AG10803 (cell line): ENCODE measurements at regions not wholly inside any gene's neighbourhood (a gene's known extent, or its start where the extent isn't known, plus 50 kb on each side); places are given as distances from the start of the nearest gene placed in this dataset.

ENCODE experiments used
- DNase-seq: peaks from one replicate; pipeline ENCODE4 v3.0.0; 2010; ENCODE audit warnings: low read depth
- H3K4me3 ChIP-seq: 2 replicates; pipeline ENCODE4 v1.5.1; 2011; ENCODE audit warnings: mild to moderate bottlenecking, low read length, control low read depth
- TF ChIP-seq, protein P1 (sequence below): conservative IDR thresholded peaks from 2 replicates; pipeline ENCODE4 v1.5.1; 2011; ENCODE audit warnings: mild to moderate bottlenecking, low read length, control low read depth, inconsistent platforms

DNA sequence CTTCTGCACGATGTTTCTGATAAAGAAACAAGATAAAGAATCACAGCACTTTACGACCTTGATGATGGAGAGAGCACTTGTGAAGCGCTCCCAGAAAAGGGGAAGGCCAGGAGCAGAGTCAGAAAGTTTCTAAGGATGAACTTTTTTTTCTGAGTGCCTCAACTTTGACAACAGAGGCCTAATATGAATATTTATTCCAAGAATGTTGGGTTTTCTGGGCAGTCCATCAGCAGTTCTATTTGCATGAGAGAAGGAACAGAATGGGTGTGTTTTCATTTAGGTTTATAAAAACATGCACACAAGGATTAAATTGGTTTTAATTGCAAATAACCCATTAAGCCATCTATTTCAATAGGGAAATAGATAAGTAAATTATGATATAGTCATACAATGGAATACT, 204.9 kb downstream of the SIM1 start:
- no peak for DNase-seq
- no peak overlapping the region for H3K4me3 ChIP-seq
- TF ChIP-seq, protein P1, sequence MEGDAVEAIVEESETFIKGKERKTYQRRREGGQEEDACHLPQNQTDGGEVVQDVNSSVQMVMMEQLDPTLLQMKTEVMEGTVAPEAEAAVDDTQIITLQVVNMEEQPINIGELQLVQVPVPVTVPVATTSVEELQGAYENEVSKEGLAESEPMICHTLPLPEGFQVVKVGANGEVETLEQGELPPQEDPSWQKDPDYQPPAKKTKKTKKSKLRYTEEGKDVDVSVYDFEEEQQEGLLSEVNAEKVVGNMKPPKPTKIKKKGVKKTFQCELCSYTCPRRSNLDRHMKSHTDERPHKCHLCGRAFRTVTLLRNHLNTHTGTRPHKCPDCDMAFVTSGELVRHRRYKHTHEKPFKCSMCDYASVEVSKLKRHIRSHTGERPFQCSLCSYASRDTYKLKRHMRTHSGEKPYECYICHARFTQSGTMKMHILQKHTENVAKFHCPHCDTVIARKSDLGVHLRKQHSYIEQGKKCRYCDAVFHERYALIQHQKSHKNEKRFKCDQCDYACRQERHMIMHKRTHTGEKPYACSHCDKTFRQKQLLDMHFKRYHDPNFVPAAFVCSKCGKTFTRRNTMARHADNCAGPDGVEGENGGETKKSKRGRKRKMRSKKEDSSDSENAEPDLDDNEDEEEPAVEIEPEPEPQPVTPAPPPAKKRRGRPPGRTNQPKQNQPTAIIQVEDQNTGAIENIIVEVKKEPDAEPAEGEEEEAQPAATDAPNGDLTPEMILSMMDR, result no peak

DNA sequence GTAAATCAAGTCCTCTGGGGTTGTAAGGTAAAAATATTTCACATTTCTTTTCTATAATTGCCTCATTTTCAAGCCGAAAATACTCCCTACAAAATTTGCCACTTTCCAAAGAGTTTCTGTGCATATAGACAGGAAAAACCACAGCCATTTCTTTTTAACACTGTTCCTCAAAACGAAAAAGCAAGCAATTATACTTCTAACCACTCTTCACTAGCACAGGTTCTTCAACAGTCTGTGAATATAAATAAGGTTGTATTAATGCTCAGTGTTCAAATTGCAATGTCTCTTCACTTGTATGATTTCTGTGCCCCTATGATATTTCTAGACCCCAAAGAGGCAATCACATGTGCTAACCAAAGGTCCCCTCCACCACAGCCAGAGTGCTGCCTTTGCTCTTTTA, 206.0 kb downstream of the SIM1 start:
- H3K4me3 ChIP-seq, result no peak overlapping the region
- TF ChIP-seq, protein P1, result no peak
- no peak for DNase-seq

- TF ChIP-seq, protein P1, result peak; percentile 29; the same call in 1 of the 2 replicates
- H3K4me3 ChIP-seq, result no peak overlapping the region
- DNase-seq, result peak; percentile 52
Observed at GRCh38 chr6:100257793-100258395, 206.8 kb downstream of the SIM1 start.

GRCh38 chr6:100255701-100256100, 209.0 kb downstream of the SIM1 start:
- DNase-seq, result no peak
- TF ChIP-seq, protein P1, result no peak
- H3K4me3 ChIP-seq, result no peak overlapping the region

GRCh38 chr6:100247123-100247522, 217.6 kb downstream of the SIM1 start:
- TF ChIP-seq, protein P1, result no peak
- H3K4me3 ChIP-seq, result no peak overlapping the region
- DNase-seq, result no peak

DNA sequence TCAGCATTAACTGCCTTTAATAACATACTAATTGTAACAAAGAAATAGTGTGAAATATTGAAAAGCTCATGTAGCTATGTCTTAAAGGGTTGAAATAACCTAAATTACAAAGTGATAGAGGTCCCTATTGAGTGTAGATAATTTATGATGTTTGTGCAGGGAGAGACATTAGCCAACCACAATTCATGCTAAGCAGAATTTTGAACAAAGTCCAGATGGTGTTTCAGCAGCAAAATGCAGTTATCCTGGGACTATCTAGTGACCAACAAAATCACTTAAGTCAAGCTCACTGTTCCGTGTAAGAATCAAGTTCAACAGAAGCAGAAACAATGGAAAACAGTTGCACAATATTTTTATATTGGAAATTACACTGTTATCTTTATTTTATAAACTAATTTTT, 218.5 kb downstream of the SIM1 start:
- H3K4me3 ChIP-seq, result no peak overlapping the region
- TF ChIP-seq, protein P1, result no peak
- DNase-seq, result peak; percentile 40

DNA sequence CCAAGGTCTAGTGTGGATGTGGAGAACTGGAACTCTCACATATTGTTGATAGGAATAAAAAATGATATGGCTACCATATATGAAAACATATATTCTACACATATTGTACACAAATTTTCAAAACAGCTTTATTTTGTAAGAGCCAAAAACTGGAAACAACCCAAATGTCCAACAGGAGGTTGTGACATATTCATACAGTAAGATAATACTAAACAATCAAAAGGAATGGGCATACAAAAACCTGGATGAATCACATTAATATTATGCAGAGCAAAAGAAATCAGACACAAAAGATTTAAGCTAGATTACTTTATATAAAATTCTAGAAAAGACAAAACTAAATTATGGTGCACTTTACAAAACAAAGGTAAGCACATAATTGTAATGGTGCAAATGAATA, 223.9 kb downstream of the SIM1 start:
- no peak for DNase-seq
- TF ChIP-seq, protein P1, result no peak
- H3K4me3 ChIP-seq, result no peak overlapping the region
